HG02852 (cell line): ENCODE measurements at regions not wholly inside any gene's neighbourhood (a gene's known extent, or its start where the extent isn't known, plus 50 kb on each side); places are given as distances from the start of the nearest gene placed in this dataset.

Experiments used
- ATAC-seq: cut with Tn5 transposase; IDR thresholded peaks from one replicate; pipeline ENCODE4 v1.9.1; 2021; ENCODE audit warnings: mild to moderate bottlenecking, moderate library complexity; ENCODE audit not compliant: unreplicated experiment

GRCh38 chr10:4453950-4454349 lies 372.1 kb upstream of the AKR1E2 start:
- no peak for ATAC-seq

- ATAC-seq, result no peak
Measured at GRCh38 chr10:4453276-4453675, 372.7 kb upstream of the AKR1E2 start.

GRCh38 chr10:4450981-4451908 lies 374.8 kb upstream of the AKR1E2 start:
- ATAC-seq, result no peak

GRCh38 chr10:4450169-4450568 lies 375.8 kb upstream of the AKR1E2 start:
- ATAC-seq, result no peak

GRCh38 chr10:4448030-4448429 lies 378.0 kb upstream of the AKR1E2 start:
- ATAC-seq, result no peak

- no peak for ATAC-seq
Measured at GRCh38 chr10:4443419-4443818, 382.6 kb upstream of the AKR1E2 start.

- ATAC-seq, result no peak
Measured at GRCh38 chr10:4442296-4442695, 383.7 kb upstream of the AKR1E2 start.

- ATAC-seq, result no peak
Measured at GRCh38 chr10:4440260-4440659, 385.7 kb upstream of the AKR1E2 start.

GRCh38 chr10:4437791-4438190 lies 388.2 kb upstream of the AKR1E2 start:
- ATAC-seq, result no peak

GRCh38 chr10:4437061-4437460 lies 388.9 kb upstream of the AKR1E2 start:
- ATAC-seq, result no peak

GRCh38 chr10:4436103-4436502 lies 389.9 kb upstream of the AKR1E2 start:
- ATAC-seq, result no peak

GRCh38 chr10:4434516-4435071 lies 391.4 kb upstream of the AKR1E2 start:
- ATAC-seq, result no peak

GRCh38 chr10:4434105-4434504 lies 391.9 kb upstream of the AKR1E2 start:
- no peak for ATAC-seq

GRCh38 chr10:4431114-4431863 lies 394.7 kb upstream of the AKR1E2 start:
- no peak for ATAC-seq

GRCh38 chr10:4429571-4429970 lies 396.4 kb upstream of the AKR1E2 start:
- no peak for ATAC-seq

GRCh38 chr10:4427532-4427931 lies 398.5 kb upstream of the AKR1E2 start:
- ATAC-seq, result no peak

- ATAC-seq, result no peak
Measured at GRCh38 chr10:4426866-4427265, 399.1 kb upstream of the AKR1E2 start.

- ATAC-seq, result no peak
Measured at GRCh38 chr10:4409319-4409718, 416.7 kb upstream of the AKR1E2 start.

GRCh38 chr10:4407783-4408182 lies 418.2 kb upstream of the AKR1E2 start:
- ATAC-seq, result no peak

- ATAC-seq, result no peak
Measured at GRCh38 chr10:4405828-4406227, 420.2 kb upstream of the AKR1E2 start.

GRCh38 chr10:4403638-4404252 lies 422.3 kb upstream of the AKR1E2 start:
- no peak for ATAC-seq
